22Rv1 (cell line): ENCODE measurements at regions not wholly inside any gene's neighbourhood (a gene's known extent, or its start where the extent isn't known, plus 50 kb on each side); places are given as distances from the start of the nearest gene placed in this dataset.
A peak's percentile ranks its signal among the peaks of the same experiment; 100 is the strongest.

Source experiments
- H3K27ac ChIP-seq: fragments of 450-650 bp; 2 replicates; pipeline ENCODE4 v1.5.1; 2017
- CTCF ChIP-seq: fragments of 450-650 bp; IDR thresholded peaks from 2 replicates; pipeline ENCODE4 v1.5.1; 2017; ENCODE audit warnings: mild to moderate bottlenecking
- ZFX ChIP-seq: fragments of 450-650 bp; IDR thresholded peaks from 2 replicates; pipeline ENCODE4 v1.6.1; 2017; ENCODE audit warnings: antibody characterized with exemption, borderline replicate concordance

GRCh38 chr10:47151920-47152319 lies 148.1 kb upstream of the GDF10 start:
- TF ChIP-seq ZFX = no peak
- no peak for TF ChIP-seq CTCF
- H3K27ac ChIP-seq = no peak overlapping the region

GRCh38 chr10:47152861-47153349 lies 147.1 kb upstream of the GDF10 start:
- no peak overlapping the region for H3K27ac ChIP-seq
- TF ChIP-seq ZFX = no peak
- peak; percentile 49 for TF ChIP-seq CTCF

- H3K27ac ChIP-seq = no peak overlapping the region
- TF ChIP-seq CTCF (no peak), ZFX (no peak)
Observed at GRCh38 chr10:47154762-47155161, 145.2 kb upstream of the GDF10 start.

GRCh38 chr10:47156873-47157272 lies 143.1 kb upstream of the GDF10 start:
- TF ChIP-seq ZFX = no peak
- TF ChIP-seq CTCF = no peak
- no peak overlapping the region for H3K27ac ChIP-seq

- TF ChIP-seq ZFX (no peak), CTCF (no peak)
- H3K27ac ChIP-seq = no peak overlapping the region
Observed at GRCh38 chr10:47158116-47159071, 141.6 kb upstream of the GDF10 start.

- TF ChIP-seq CTCF (no peak), ZFX (no peak)
- H3K27ac ChIP-seq = no peak overlapping the region
Observed at GRCh38 chr10:47159361-47160260, 140.4 kb upstream of the GDF10 start.
